Naive thymus-derived CD4-positive, alpha-beta T cell (primary cell): ENCODE measurements at regions not wholly inside any gene's neighbourhood (a gene's known extent, or its start where the extent isn't known, plus 50 kb on each side); places are given as distances from the start of the nearest gene placed in this dataset.
A peak's percentile ranks its signal among the peaks of the same experiment; 100 is the strongest.

ENCODE experiments used
- ATAC-seq: fragments of 150-1000 bp; cut with Tn5 transposase; 2 replicates; pipeline ENCODE4 v1.10.0; 2021; ENCODE audit warnings: mild to moderate bottlenecking, moderate library complexity
- CTCF ChIA-PET: fragments of 350-600 bp; sonication (Branson Sonifier 250); formaldehyde crosslinking; loops from one replicate; lab custom pipeline; 2021; ENCODE audit warnings: antibody characterized with exemption; lab: Charles Lee
- POLR2A ChIA-PET: fragments of 350-600 bp; sonication (Branson Sonifier 250); formaldehyde crosslinking; loops from one replicate; lab custom pipeline; 2021; ENCODE audit warnings: antibody characterized with exemption, inconsistent platforms; lab: Charles Lee
- DNase-seq, 9 donors: peaks; one replicate each; pipeline versions ENCODE4 v3.0.0 to v3.0.0-alpha.2; 2020 to 2022; ENCODE audit warnings: mixed read lengths in 1 of 9
- H3K27ac ChIP-seq: one replicate; pipeline ENCODE4 v1.7.0; 2013; ENCODE audit warnings: mild to moderate bottlenecking, low read depth, low read length, moderate library complexity
- H3K27me3 ChIP-seq, 2 donors: one replicate each; pipeline ENCODE4 v1.7.0; 2013; ENCODE audit warnings: low read length in 2 of 2, mild to moderate bottlenecking in 2 of 2, moderate library complexity in 2 of 2; ENCODE audit not compliant: control insufficient read depth in 2 of 2, insufficient read depth in 2 of 2
- H3K36me3 ChIP-seq, 3 experiments: 1 replicate in 2 of 3; 2 replicates in 1 of 3; pipeline ENCODE4 v1.7.0; 2013; ENCODE audit warnings: low read length in 3 of 3, mild to moderate bottlenecking in 3 of 3, moderate library complexity in 1 of 3; ENCODE audit not compliant: insufficient read depth in 3 of 3, control insufficient read depth in 2 of 3
- H3K4me1 ChIP-seq, 2 donors: one replicate each; pipeline ENCODE4 v1.7.0; 2013; ENCODE audit warnings: low read length in 2 of 2, mild to moderate bottlenecking in 2 of 2, moderate library complexity in 1 of 2; ENCODE audit not compliant: control insufficient read depth in 2 of 2, insufficient read depth in 2 of 2
- H3K4me3 ChIP-seq: 2 replicates; pipeline ENCODE4 v1.7.0; 2013; ENCODE audit warnings: mild to moderate bottlenecking, low read length
- H3K9me3 ChIP-seq, 3 experiments: 1 replicate in 2 of 3; 2 replicates in 1 of 3; pipeline ENCODE4 v1.7.0; 2013; ENCODE audit warnings: low read length in 3 of 3; ENCODE audit not compliant: control insufficient read depth in 2 of 3
- H3K27ac Mint-ChIP-seq, 9 donors: one replicate each; pipeline ENCODE4 v1.8.0; 2020 to 2022; ENCODE audit warnings: mixed read lengths in 9 of 9, mild to moderate bottlenecking in 8 of 9, moderate library complexity in 5 of 9, inconsistent platforms in 2 of 9
- H3K27me3 Mint-ChIP-seq, 5 donors: one replicate each; pipeline ENCODE4 v1.8.0; 2021 to 2022; ENCODE audit warnings: mixed read lengths in 5 of 5, mild to moderate bottlenecking in 1 of 5
- H3K36me3 Mint-ChIP-seq, 5 donors: one replicate each; pipeline ENCODE4 v1.8.0; 2020 to 2022; ENCODE audit warnings: mixed read lengths in 5 of 5, mild to moderate bottlenecking in 3 of 5, inconsistent platforms in 1 of 5
- H3K4me1 Mint-ChIP-seq, 7 donors: one replicate each; pipeline ENCODE4 v1.8.0; 2020 to 2022; ENCODE audit warnings: mixed read lengths in 7 of 7, mild to moderate bottlenecking in 3 of 7, inconsistent platforms in 1 of 7
- H3K4me3 Mint-ChIP-seq, 10 donors: one replicate each; pipeline ENCODE4 v1.8.0; 2020 to 2022; ENCODE audit warnings: mild to moderate bottlenecking in 10 of 10, mixed read lengths in 10 of 10, moderate library complexity in 6 of 10, inconsistent platforms in 2 of 10
- H3K9me3 Mint-ChIP-seq, 11 donors: one replicate each; pipeline ENCODE4 v1.8.0; 2020 to 2022; ENCODE audit warnings: mixed read lengths in 11 of 11, mild to moderate bottlenecking in 4 of 11, inconsistent platforms in 1 of 11, moderate library complexity in 1 of 11
- intact Hi-C, 2 donors: fragments of 100-400 bp; cut with micrococcal nuclease; formaldehyde crosslinking; loops; one replicate each; pipeline ENCODE4 v1.15.1; 2023

GRCh38 chr2:181352158-181352557 is 105.0 kb upstream of the ITGA4 start:
- POLR2A ChIA-PET, result no interaction called here
- intact Hi-C loops, result loop anchor here (5.0 kb wide), 2 partner anchors 35 to 40 kb away; no protein-coding TSS in a partner anchor
- Mint-ChIP-seq H3K4me3 (no peak overlapping the region), H3K36me3 (peaks cover 0 to 31% (median 7%) of the 10 kb centered on the region in 5 donors), H3K9me3 (peaks cover 0 to 18% (median 0%) of the 10 kb centered on the region in 11 donors), H3K27me3 (no peaks in the 10 kb centered on the region), H3K4me1 (peaks cover 4 to 17% (median 10%) of the 10 kb centered on the region in 7 donors), H3K27ac (peak overlapping the region in 1 of 9 donors; percentile 43)
- Histone ChIP-seq H3K4me1 (no peaks in the 10 kb centered on the region), H3K27ac (no peak overlapping the region), H3K36me3 (no peaks in the 10 kb centered on the region), H3K4me3 (no peak overlapping the region), H3K9me3 (no peaks in the 10 kb centered on the region), H3K27me3 (no peaks in the 10 kb centered on the region)
- DNase-seq (no peak), ATAC-seq (peak; percentile 36)
- CTCF ChIA-PET, result interaction anchor here (1.3 kb wide), 1 partner anchor 105 kb away, joined by 3 read pairs; the partner anchor contains the start of gene ITGA4

- H3K4me3 Mint-ChIP-seq, result no peak overlapping the region
- Histone ChIP-seq H3K4me3 (no peak overlapping the region), H3K36me3 (no peaks in the 10 kb centered on the region), H3K4me1 (no peaks in the 10 kb centered on the region), H3K27me3 (no peaks in the 10 kb centered on the region), H3K27ac (no peak overlapping the region), H3K9me3 (no peaks in the 10 kb centered on the region)
- ChIA-PET CTCF (interaction anchor here (0.8 kb wide), 1 partner anchor 17 kb away, joined by 3 read pairs; no protein-coding TSS in a partner anchor), POLR2A (interaction anchor here (0.7 kb wide), 2 partner anchors 10 to 25 kb away, joined by 3 to 4 read pairs; no protein-coding TSS in a partner anchor)
- no peak for ATAC-seq
- peaks cover 4 to 19% (median 6%) of the 10 kb centered on the region in 7 donors for H3K4me1 Mint-ChIP-seq
- no peaks in the 10 kb centered on the region for H3K27me3 Mint-ChIP-seq
- DNase-seq, result no peak
- H3K9me3 Mint-ChIP-seq, result peaks cover 0 to 14% (median 0%) of the 10 kb centered on the region in 11 donors
- peaks cover 0 to 34% (median 7%) of the 10 kb centered on the region in 5 donors for H3K36me3 Mint-ChIP-seq
- H3K27ac Mint-ChIP-seq, result peak overlapping the region in 1 of 9 donors; percentile 4
- intact Hi-C loops, result loop anchor here (5.0 kb wide), 2 partner anchors 37 to 38 kb away; no protein-coding TSS in a partner anchor
Measured at GRCh38 chr2:181354626-181355025, 102.6 kb upstream of the ITGA4 start.

GRCh38 chr2:181356526-181357130 is 100.6 kb upstream of the ITGA4 start:
- no peak for ATAC-seq
- peaks cover 0 to 33% (median 8%) of the 10 kb centered on the region in 5 donors for H3K36me3 Mint-ChIP-seq
- H3K27ac Mint-ChIP-seq, result no peak overlapping the region
- CTCF ChIA-PET, result no interaction called here
- Histone ChIP-seq H3K27ac (no peak overlapping the region), H3K27me3 (no peaks in the 10 kb centered on the region), H3K4me1 (no peaks in the 10 kb centered on the region), H3K36me3 (no peaks in the 10 kb centered on the region), H3K9me3 (no peaks in the 10 kb centered on the region), H3K4me3 (no peak overlapping the region)
- no peak for DNase-seq
- H3K4me3 Mint-ChIP-seq, result no peak overlapping the region
- peaks cover 0 to 11% (median 0%) of the 10 kb centered on the region in 11 donors for H3K9me3 Mint-ChIP-seq
- intact Hi-C loops, result no loop called here
- no peaks in the 10 kb centered on the region for H3K27me3 Mint-ChIP-seq
- H3K4me1 Mint-ChIP-seq, result peaks cover 4 to 19% (median 6%) of the 10 kb centered on the region in 7 donors
- POLR2A ChIA-PET, result no interaction called here

GRCh38 chr2:181357979-181358378 is 99.2 kb upstream of the ITGA4 start:
- H3K4me3 ChIP-seq, result no peak overlapping the region
- no peaks in the 10 kb centered on the region for H3K36me3 ChIP-seq
- H3K9me3 Mint-ChIP-seq, result peaks cover 0 to 9% (median 0%) of the 10 kb centered on the region in 11 donors
- H3K27me3 ChIP-seq, result no peaks in the 10 kb centered on the region
- intact Hi-C loops, result loop anchor here in 1 of 2 donors (1.0 kb wide), 1 partner anchor 15 kb away; no protein-coding TSS in a partner anchor
- POLR2A ChIA-PET, result no interaction called here
- no peak for ATAC-seq
- DNase-seq, result peak in 1 of 9 donors; percentile 23
- H3K27ac ChIP-seq, result no peak overlapping the region
- peaks cover 0 to 34% (median 19%) of the 10 kb centered on the region in 5 donors for H3K36me3 Mint-ChIP-seq
- no peaks in the 10 kb centered on the region for H3K4me1 ChIP-seq
- H3K9me3 ChIP-seq, result no peaks in the 10 kb centered on the region
- H3K27ac Mint-ChIP-seq, result no peak overlapping the region
- no peak overlapping the region for H3K4me3 Mint-ChIP-seq
- CTCF ChIA-PET, result no interaction called here
- H3K4me1 Mint-ChIP-seq, result peaks cover 0 to 16% (median 0%) of the 10 kb centered on the region in 7 donors
- no peaks in the 10 kb centered on the region for H3K27me3 Mint-ChIP-seq

- Mint-ChIP-seq H3K9me3 (peaks cover 0 to 4% (median 0%) of the 10 kb centered on the region in 11 donors), H3K36me3 (peaks cover 6 to 47% (median 30%) of the 10 kb centered on the region in 5 donors), H3K27ac (no peak overlapping the region), H3K4me1 (peaks cover 0 to 9% (median 0%) of the 10 kb centered on the region in 7 donors), H3K4me3 (no peak overlapping the region), H3K27me3 (no peaks in the 10 kb centered on the region)
- DNase-seq (no peak), ATAC-seq (no peak)
- intact Hi-C loops, result no loop called here
- Histone ChIP-seq H3K4me1 (no peaks in the 10 kb centered on the region), H3K4me3 (no peak overlapping the region), H3K36me3 (no peaks in the 10 kb centered on the region), H3K27ac (no peak overlapping the region), H3K9me3 (no peaks in the 10 kb centered on the region), H3K27me3 (no peaks in the 10 kb centered on the region)
- ChIA-PET POLR2A (interaction anchor here (0.6 to 0.7 kb wide), 2 partner anchors 58 to 113 kb away, joined by 3 read pairs; no protein-coding TSS in a partner anchor), CTCF (no interaction called here)
Measured at GRCh38 chr2:181362561-181362960, 94.6 kb upstream of the ITGA4 start.

- Histone ChIP-seq H3K4me1 (no peaks in the 10 kb centered on the region), H3K9me3 (no peaks in the 10 kb centered on the region), H3K27me3 (no peaks in the 10 kb centered on the region), H3K27ac (no peak overlapping the region), H3K36me3 (no peaks in the 10 kb centered on the region), H3K4me3 (no peak overlapping the region)
- ATAC-seq, result no peak
- ChIA-PET POLR2A (interaction anchor here (0.6 kb wide), 1 partner anchor 59 kb away, joined by 3 read pairs; no protein-coding TSS in a partner anchor), CTCF (no interaction called here)
- intact Hi-C loops, result no loop called here
- DNase-seq, result no peak
- H3K4me1 Mint-ChIP-seq, result peaks cover 0 to 4% (median 0%) of the 10 kb centered on the region in 7 donors
- peak overlapping the region in 1 of 9 donors; percentile 25 for H3K27ac Mint-ChIP-seq
- H3K36me3 Mint-ChIP-seq, result peaks cover 6 to 47% (median 31%) of the 10 kb centered on the region in 5 donors
- no peaks in the 10 kb centered on the region for H3K27me3 Mint-ChIP-seq
- no peak overlapping the region for H3K4me3 Mint-ChIP-seq
- H3K9me3 Mint-ChIP-seq, result peaks cover 0 to 4% (median 0%) of the 10 kb centered on the region in 11 donors
Measured at GRCh38 chr2:181363164-181363563, 94.0 kb upstream of the ITGA4 start.
